ENCODE measurements at regions not wholly inside any gene's neighbourhood (a gene's known extent, or its start where the extent isn't known, plus 50 kb on each side); places are given as distances from the start of the nearest gene placed in this dataset.

- Histone ChIP-seq H3K27me3 (ENCODE audit: control insufficient read depth in 1 of 2, insufficient read depth in 2 of 2, low read length in 2 of 2) (peaks cover 4 to 18% of the 10 kb centered on the region in 2 experiments; a peak in 3 of 5 replicates), H3K27ac (ENCODE audit: extremely low read length, insufficient read depth, low read length) (no peak overlapping the region), H4K20me1 (ENCODE audit: insufficient read depth, low read length) (no peaks in the 10 kb centered on the region), H3K4me3 (replicated peaks in 1 of 3; ENCODE audit: insufficient read depth in 1 of 3, low read depth in 2 of 3, low read length in 3 of 3) (no peak overlapping the region), H2AFZ (ENCODE audit: low read length) (no peak overlapping the region), H3K9me3 (ENCODE audit: low read length) (no peaks in the 10 kb centered on the region), H3K4me2 (ENCODE audit: low read depth, low read length) (no peak overlapping the region), H3K4me1 (ENCODE audit: insufficient read depth, low read length) (no peaks in the 10 kb centered on the region), H3K9ac (ENCODE audit: insufficient read depth, low read depth, low read length) (no peak overlapping the region), H3K79me2 (ENCODE audit: insufficient read depth, low read length) (no peaks in the 10 kb centered on the region), H3K36me3 (replicated peaks in 1 of 2; ENCODE audit: control insufficient read depth in 1 of 2, insufficient read depth in 2 of 2, low read length in 2 of 2) (no peaks in the 10 kb centered on the region)
- ATAC-seq (no peak), FAIRE-seq (no peak), DNase-seq (ENCODE audit: low spot score) (no peak)
- intact Hi-C loops (cut with micrococcal nuclease; ENCODE audit: unreplicated experiment): no loop called here
- ChIA-PET POLR2A (no interaction called here), CTCF (ENCODE audit: low intra/inter-chr PET ratio, low total read pairs) (no interaction called here)
- no TSS peak for BruUV-seq (replicated peaks)
- in situ Hi-C loops (cut with HindIII; ENCODE audit: extremely low pct_ligation_motif_present, low pct_unique_long_range_greater_than_20kb): loop anchor here (25.0 kb wide), 1 partner anchor 322 kb away; the partner anchor contains the start of gene SALL3
- TF ChIP-seq ARID5B (CRISPR knock-in tag; IDR thresholded peaks at IDR 0.05): no peak
- TF ChIP-seq ZNF3 (CRISPR knock-in tag; IDR thresholded peaks at IDR 0.05): no peak
- TF ChIP-seq ATF1 (CRISPR knock-in tag; IDR thresholded peaks at IDR 0.05): no peak
- no peak for TF ChIP-seq ZNF557 (CRISPR knock-in tag; IDR thresholded peaks at IDR 0.05)
- TF ChIP-seq NR2F6 (IDR thresholded peaks at IDR 0.05): no peak
- TF ChIP-seq NR2F6 (CRISPR knock-in tag; IDR thresholded peaks at IDR 0.05): no peak
- no peak for TF ChIP-seq LBX2 (CRISPR knock-in tag; IDR thresholded peaks at IDR 0.05; ENCODE audit: borderline replicate concordance)
- no peak for TF ChIP-seq UBTF (CRISPR knock-in tag; IDR thresholded peaks at IDR 0.05)
- 40% methylated on average over 10 of the region's 10 CpGs for WGBS (ENCODE audit: low lambda C conversion rate)
Observed at GRCh38 chr18:78665644-78666043, 314.0 kb upstream of the SALL3 start.

All from HepG2 (cell line).